Astrocyte (in vitro differentiated cells and primary cell): ENCODE measurements at regions not wholly inside any gene's neighbourhood (a gene's known extent, or its start where the extent isn't known, plus 50 kb on each side); places are given as distances from the start of the nearest gene placed in this dataset.
A peak's percentile ranks its signal among the peaks of the same experiment; 100 is the strongest.

Experiments used
- DNase-seq: peaks from one replicate; pipeline ENCODE4 v3.0.0-alpha.2; 2010; ENCODE audit warnings: low read depth
- FAIRE-seq: peaks from 2 replicates; lab custom pipeline; 2011; peaks lifted over from hg19 to GRCh38; lab: Jason Lieb, UNC
- H2AFZ ChIP-seq: 2 replicates; pipeline ENCODE4 v1.6.0; 2012; ENCODE audit warnings: low read depth, low read length, inconsistent platforms
- H3K27ac ChIP-seq: 2 replicates; pipeline ENCODE4 v1.5.1; 2011; ENCODE audit warnings: low read depth, low read length, inconsistent platforms
- H3K27me3 ChIP-seq: 2 replicates; pipeline ENCODE4 v1.6.0; 2011; ENCODE audit warnings: low read length, inconsistent platforms; ENCODE audit not compliant: insufficient read depth
- H3K36me3 ChIP-seq: 2 replicates; pipeline ENCODE4 v1.5.1; 2011; ENCODE audit warnings: low read length, inconsistent platforms; ENCODE audit not compliant: insufficient read depth
- H3K4me1 ChIP-seq: 2 replicates; pipeline ENCODE4 v1.5.1; 2011; ENCODE audit warnings: low read length, inconsistent platforms; ENCODE audit not compliant: insufficient read depth
- H3K4me2 ChIP-seq: 2 replicates; pipeline ENCODE4 v1.6.0; 2012; ENCODE audit warnings: low read length, inconsistent platforms
- H3K4me3 ChIP-seq: 2 replicates; pipeline ENCODE4 v1.5.1; 2011; ENCODE audit warnings: low read depth, mild to moderate bottlenecking, low read length, inconsistent platforms; ENCODE audit not compliant: insufficient read depth
- H3K79me2 ChIP-seq: 2 replicates; pipeline ENCODE4 v1.6.0; 2012; ENCODE audit warnings: mild to moderate bottlenecking, low read length, inconsistent platforms; ENCODE audit not compliant: insufficient read depth
- H3K9ac ChIP-seq: 2 replicates; pipeline ENCODE4 v1.6.0; 2012; ENCODE audit warnings: mild to moderate bottlenecking, low read length, inconsistent platforms
- H3K9me3 ChIP-seq: 2 replicates; pipeline ENCODE4 v1.5.1; 2012; ENCODE audit warnings: low read depth, mild to moderate bottlenecking, low read length, inconsistent platforms; ENCODE audit not compliant: insufficient read depth
- H4K20me1 ChIP-seq: 2 replicates; pipeline ENCODE4 v1.6.0; 2012; ENCODE audit warnings: low read length, inconsistent platforms; ENCODE audit not compliant: insufficient read depth
- H3K27ac Mint-ChIP-seq: one replicate; pipeline ENCODE4 v1.8.0; 2021; ENCODE audit warnings: mild to moderate bottlenecking, mixed read lengths; ENCODE audit not compliant: unreplicated experiment
- H3K27me3 Mint-ChIP-seq: one replicate; pipeline ENCODE4 v1.8.0; 2021; ENCODE audit warnings: low read depth, mixed read lengths; ENCODE audit not compliant: unreplicated experiment
- H3K36me3 Mint-ChIP-seq: one replicate; pipeline ENCODE4 v1.8.0; 2021; ENCODE audit warnings: low read depth, mixed read lengths; ENCODE audit not compliant: unreplicated experiment
- H3K4me1 Mint-ChIP-seq: one replicate; pipeline ENCODE4 v1.8.0; 2021; ENCODE audit warnings: low read depth, mixed read lengths; ENCODE audit not compliant: unreplicated experiment
- H3K4me3 Mint-ChIP-seq: one replicate; pipeline ENCODE4 v1.8.0; 2021; ENCODE audit warnings: mild to moderate bottlenecking, moderate library complexity, mixed read lengths; ENCODE audit not compliant: unreplicated experiment
- H3K9me3 Mint-ChIP-seq: one replicate; pipeline ENCODE4 v1.8.0; 2021; ENCODE audit warnings: mild to moderate bottlenecking, mixed read lengths; ENCODE audit not compliant: unreplicated experiment
- EZH2 ChIP-seq: IDR thresholded peaks from 2 replicates; pipeline ENCODE4 v1.6.1; 2012; ENCODE audit warnings: mild to moderate bottlenecking, low read length, inconsistent platforms; ENCODE audit not compliant: insufficient read depth
- TF ChIP-seq, protein P1 (sequence below): IDR thresholded peaks from 2 replicates; pipeline ENCODE4 v1.5.1; 2011; ENCODE audit warnings: low read depth, mild to moderate bottlenecking, inconsistent platforms, low read length, moderate library complexity; ENCODE audit not compliant: insufficient read depth

DNA sequence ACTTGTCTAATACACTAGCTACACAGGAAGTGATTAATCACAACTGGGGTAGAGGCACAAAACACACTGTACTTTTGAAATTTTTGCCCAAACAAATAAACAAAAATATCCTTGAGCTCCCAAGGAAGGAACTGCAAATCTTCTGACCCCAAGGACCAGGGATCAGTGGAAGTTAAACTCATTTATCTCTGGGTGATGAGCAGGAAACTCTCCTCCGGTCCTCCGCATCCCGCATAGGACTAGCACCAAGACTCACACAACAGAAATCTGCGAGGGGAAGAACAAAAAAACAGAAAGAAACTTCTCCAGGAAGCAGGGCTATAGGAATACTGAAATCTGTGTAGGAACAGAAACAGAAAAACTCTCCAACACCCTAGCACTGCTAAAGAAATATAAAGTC is 650.3 kb downstream of the DCDC2C start:
- no peaks in the 10 kb centered on the region for H3K9me3 Mint-ChIP-seq
- no peak overlapping the region for H3K9ac ChIP-seq
- no peak overlapping the region for H3K27ac Mint-ChIP-seq
- no peaks in the 10 kb centered on the region for H3K79me2 ChIP-seq
- no peaks in the 10 kb centered on the region for H4K20me1 ChIP-seq
- no peak overlapping the region for H3K27ac ChIP-seq
- no peak overlapping the region for H2AFZ ChIP-seq
- H3K36me3 ChIP-seq, result no peaks in the 10 kb centered on the region
- no peaks in the 10 kb centered on the region for H3K36me3 Mint-ChIP-seq
- no peak for TF ChIP-seq EZH2
- TF ChIP-seq, protein P1, sequence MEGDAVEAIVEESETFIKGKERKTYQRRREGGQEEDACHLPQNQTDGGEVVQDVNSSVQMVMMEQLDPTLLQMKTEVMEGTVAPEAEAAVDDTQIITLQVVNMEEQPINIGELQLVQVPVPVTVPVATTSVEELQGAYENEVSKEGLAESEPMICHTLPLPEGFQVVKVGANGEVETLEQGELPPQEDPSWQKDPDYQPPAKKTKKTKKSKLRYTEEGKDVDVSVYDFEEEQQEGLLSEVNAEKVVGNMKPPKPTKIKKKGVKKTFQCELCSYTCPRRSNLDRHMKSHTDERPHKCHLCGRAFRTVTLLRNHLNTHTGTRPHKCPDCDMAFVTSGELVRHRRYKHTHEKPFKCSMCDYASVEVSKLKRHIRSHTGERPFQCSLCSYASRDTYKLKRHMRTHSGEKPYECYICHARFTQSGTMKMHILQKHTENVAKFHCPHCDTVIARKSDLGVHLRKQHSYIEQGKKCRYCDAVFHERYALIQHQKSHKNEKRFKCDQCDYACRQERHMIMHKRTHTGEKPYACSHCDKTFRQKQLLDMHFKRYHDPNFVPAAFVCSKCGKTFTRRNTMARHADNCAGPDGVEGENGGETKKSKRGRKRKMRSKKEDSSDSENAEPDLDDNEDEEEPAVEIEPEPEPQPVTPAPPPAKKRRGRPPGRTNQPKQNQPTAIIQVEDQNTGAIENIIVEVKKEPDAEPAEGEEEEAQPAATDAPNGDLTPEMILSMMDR, result no peak
- no peaks in the 10 kb centered on the region for H3K27me3 Mint-ChIP-seq
- H3K4me3 ChIP-seq, result no peak overlapping the region
- no peaks in the 10 kb centered on the region for H3K27me3 ChIP-seq
- FAIRE-seq (no peak), DNase-seq (no peak)
- no peak overlapping the region for H3K4me2 ChIP-seq
- no peaks in the 10 kb centered on the region for H3K4me1 ChIP-seq
- H3K9me3 ChIP-seq, result peaks cover 4% of the 10 kb centered on the region
- H3K4me3 Mint-ChIP-seq, result no peak overlapping the region
- H3K4me1 Mint-ChIP-seq, result no peaks in the 10 kb centered on the region

DNA sequence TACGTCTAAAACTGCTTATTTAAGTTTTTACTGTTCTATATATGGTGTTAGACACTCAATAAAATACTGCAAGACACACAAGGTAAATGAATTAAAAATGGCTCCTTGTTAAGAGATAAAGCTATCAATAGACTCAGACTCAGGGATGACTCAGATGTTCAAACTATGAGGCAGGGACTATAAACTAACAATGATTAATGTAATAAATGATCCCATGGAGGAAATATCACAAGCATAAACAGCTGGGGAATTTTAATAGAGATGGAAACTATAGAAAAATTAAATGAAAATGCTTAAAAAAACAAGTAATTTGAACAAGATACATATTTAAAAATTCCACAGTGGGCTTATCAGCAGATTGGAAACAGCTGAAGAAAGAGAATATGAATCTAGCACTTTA is 650.8 kb downstream of the DCDC2C start:
- Mint-ChIP-seq H3K4me1 (no peaks in the 10 kb centered on the region), H3K36me3 (no peaks in the 10 kb centered on the region)

DNA sequence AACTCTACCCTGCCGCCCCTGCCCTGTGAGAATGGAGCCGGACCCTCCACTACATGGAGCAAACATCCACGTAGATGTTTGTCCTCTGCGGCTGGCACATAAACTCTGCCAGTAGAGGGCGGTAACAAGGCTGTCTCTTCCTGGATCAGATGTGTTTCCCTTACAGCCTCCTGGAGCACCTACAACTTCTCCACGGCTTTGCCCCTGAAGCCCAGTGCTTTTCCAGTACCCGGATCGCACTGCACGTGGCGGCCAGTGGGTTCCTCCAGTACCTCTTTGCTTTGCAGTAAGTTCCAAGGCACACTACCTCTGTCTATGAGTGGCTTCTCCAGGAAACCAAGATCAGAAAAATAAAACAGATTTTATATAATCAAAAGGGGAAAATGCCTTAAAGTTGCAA is 651.3 kb downstream of the DCDC2C start:
- TF ChIP-seq EZH2, result no peak
- TF ChIP-seq, protein P1, result no peak
- Histone ChIP-seq H3K36me3 (no peaks in the 10 kb centered on the region), H4K20me1 (no peaks in the 10 kb centered on the region), H3K4me2 (no peak overlapping the region), H3K4me3 (no peak overlapping the region), H3K27me3 (no peaks in the 10 kb centered on the region), H3K9me3 (peaks cover 4% of the 10 kb centered on the region), H2AFZ (no peak overlapping the region), H3K27ac (peak overlapping the region; percentile 31), H3K79me2 (no peaks in the 10 kb centered on the region), H3K4me1 (no peaks in the 10 kb centered on the region), H3K9ac (no peak overlapping the region)
- no peaks in the 10 kb centered on the region for H3K27me3 Mint-ChIP-seq
- no peak for FAIRE-seq
- H3K27ac Mint-ChIP-seq, result no peak overlapping the region
- no peaks in the 10 kb centered on the region for H3K36me3 Mint-ChIP-seq
- H3K9me3 Mint-ChIP-seq, result no peaks in the 10 kb centered on the region
- H3K4me1 Mint-ChIP-seq, result no peaks in the 10 kb centered on the region
- no peak overlapping the region for H3K4me3 Mint-ChIP-seq
- DNase-seq, result no peak

More for the DNA sequence above, 650.8 kb downstream of the DCDC2C start:
- H3K4me2 ChIP-seq, result no peak overlapping the region
- H2AFZ ChIP-seq, result no peak overlapping the region
- H3K27me3 ChIP-seq, result no peaks in the 10 kb centered on the region
- H3K4me1 ChIP-seq, result no peaks in the 10 kb centered on the region
- FAIRE-seq (no peak), DNase-seq (no peak)
- H3K9ac ChIP-seq, result no peak overlapping the region
- H3K27ac Mint-ChIP-seq, result no peak overlapping the region
- H4K20me1 ChIP-seq, result no peaks in the 10 kb centered on the region
- no peaks in the 10 kb centered on the region for H3K9me3 Mint-ChIP-seq
- no peak overlapping the region for H3K4me3 ChIP-seq
- no peak overlapping the region for H3K27ac ChIP-seq
- H3K36me3 ChIP-seq, result no peaks in the 10 kb centered on the region
- TF ChIP-seq EZH2, result no peak
- TF ChIP-seq, protein P1, result no peak
- no peak overlapping the region for H3K4me3 Mint-ChIP-seq
- H3K79me2 ChIP-seq, result no peaks in the 10 kb centered on the region
- peaks cover 4% of the 10 kb centered on the region for H3K9me3 ChIP-seq
- no peaks in the 10 kb centered on the region for H3K27me3 Mint-ChIP-seq
